Mucosa of rectum (tissue), 2 donors: ENCODE measurements at regions not wholly inside any gene's neighbourhood (a gene's known extent, or its start where the extent isn't known, plus 50 kb on each side); places are given as distances from the start of the nearest gene placed in this dataset.

ENCODE experiments used
- H3K27ac ChIP-seq, 2 donors: one replicate each; pipeline ENCODE4 v1.7.0; 2013; ENCODE audit warnings: inconsistent platforms in 2 of 2, low read depth in 2 of 2, low read length in 2 of 2
- H3K27me3 ChIP-seq, 2 donors: one replicate each; pipeline ENCODE4 v1.7.0; 2013; ENCODE audit warnings: low read length in 2 of 2; ENCODE audit not compliant: control insufficient read depth in 2 of 2, insufficient read depth in 2 of 2
- H3K36me3 ChIP-seq, 2 donors: one replicate each; pipeline ENCODE4 v1.7.0; 2013; ENCODE audit warnings: low read length in 2 of 2; ENCODE audit not compliant: control insufficient read depth in 2 of 2, insufficient read depth in 2 of 2
- H3K4me1 ChIP-seq, 2 donors: one replicate each; pipeline ENCODE4 v1.7.0; 2013; ENCODE audit warnings: low read length in 2 of 2, mild to moderate bottlenecking in 1 of 2; ENCODE audit not compliant: control insufficient read depth in 2 of 2, insufficient read depth in 2 of 2
- H3K4me3 ChIP-seq, 2 donors: one replicate each; pipeline ENCODE4 v1.7.0; 2013; ENCODE audit warnings: low read length in 2 of 2
- H3K9ac ChIP-seq, 2 donors: one replicate each; pipeline ENCODE4 v1.7.0; 2013; ENCODE audit warnings: low read length in 2 of 2, low read depth in 1 of 2, mild to moderate bottlenecking in 1 of 2
- H3K9me3 ChIP-seq, 2 donors: one replicate each; pipeline ENCODE4 v1.7.0; 2013; ENCODE audit warnings: low read length in 2 of 2; ENCODE audit not compliant: control insufficient read depth in 2 of 2
- donor health status: healthy.
- donor health status: Normal muscosa, but diverticular disease.

DNA sequence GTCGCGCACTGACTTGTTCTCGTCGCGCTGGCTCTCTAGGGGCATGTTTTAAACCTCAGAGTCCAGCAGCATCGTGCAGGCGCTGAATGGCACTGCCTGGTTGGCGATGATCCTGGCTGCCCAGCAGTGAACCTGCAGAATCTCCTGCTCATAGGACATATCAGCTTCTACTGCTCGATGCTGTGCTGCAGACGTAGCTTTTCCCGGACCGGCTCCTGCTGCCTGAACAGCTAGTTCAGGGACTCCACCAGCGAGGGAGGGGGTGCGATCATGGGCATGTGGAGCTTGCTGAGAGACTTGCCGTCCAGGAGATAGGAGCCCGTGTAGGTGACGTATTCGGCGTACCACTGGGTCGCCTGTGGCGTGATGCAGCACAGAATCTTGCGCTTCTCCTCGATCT lies 890.0 kb upstream of the LRRTM1 start:
- no peaks in the 10 kb centered on the region for H3K36me3 ChIP-seq
- no peak overlapping the region for H3K4me3 ChIP-seq
- H3K9me3 ChIP-seq: peaks cover 0 to 3% of the 10 kb centered on the region in 2 donors
- H3K27me3 ChIP-seq: no peaks in the 10 kb centered on the region
- H3K4me1 ChIP-seq: no peaks in the 10 kb centered on the region
- no peak overlapping the region for H3K27ac ChIP-seq
- no peak overlapping the region for H3K9ac ChIP-seq

DNA sequence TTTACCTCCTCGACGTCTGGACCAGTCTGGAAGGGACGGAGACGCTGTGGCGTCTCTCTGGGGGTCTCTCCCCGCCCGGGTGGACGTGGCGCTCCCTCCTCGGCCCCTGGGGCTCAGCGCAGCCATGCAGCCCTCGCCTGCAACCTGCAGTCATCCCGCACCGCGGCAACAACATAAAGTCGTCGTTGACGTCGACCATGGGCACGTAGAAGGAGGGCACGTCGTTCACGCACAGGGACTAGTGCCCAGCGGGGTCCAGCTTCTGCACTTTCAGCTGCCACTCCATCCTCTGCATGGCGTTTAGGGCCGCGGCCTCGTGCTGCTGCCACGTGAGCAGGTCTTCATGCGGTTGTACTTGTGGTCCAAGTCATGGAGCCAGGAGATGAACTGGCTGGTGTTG lies 889.6 kb upstream of the LRRTM1 start:
- H3K4me1 ChIP-seq: no peaks in the 10 kb centered on the region
- H3K9me3 ChIP-seq: peaks cover 0 to 3% of the 10 kb centered on the region in 2 donors
- H3K9ac ChIP-seq: no peak overlapping the region
- H3K27me3 ChIP-seq: no peaks in the 10 kb centered on the region
- H3K4me3 ChIP-seq: no peak overlapping the region
- no peak overlapping the region for H3K27ac ChIP-seq
- H3K36me3 ChIP-seq: no peaks in the 10 kb centered on the region

DNA sequence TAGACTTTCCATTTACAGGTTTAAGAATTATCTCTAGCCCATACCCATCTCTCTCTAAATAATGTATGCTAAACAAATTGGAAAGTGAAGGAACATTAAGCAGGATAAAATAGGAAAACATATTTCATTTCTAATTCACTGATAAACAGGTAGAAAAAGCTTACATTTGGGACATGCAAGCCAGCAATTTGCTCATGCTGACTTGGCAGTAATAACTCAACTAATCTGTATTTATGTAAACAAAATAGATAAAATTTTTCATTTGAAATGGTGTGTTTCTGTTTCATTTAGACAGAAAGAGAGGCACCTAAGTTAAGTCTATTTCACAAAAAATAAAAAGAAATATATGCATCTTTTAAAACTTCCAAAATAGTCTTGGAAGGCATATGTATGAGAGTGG lies 877.3 kb upstream of the LRRTM1 start:
- H3K9ac ChIP-seq: no peak overlapping the region
- H3K4me3 ChIP-seq: no peak overlapping the region
- no peaks in the 10 kb centered on the region for H3K4me1 ChIP-seq
- H3K36me3 ChIP-seq: no peaks in the 10 kb centered on the region
- H3K27ac ChIP-seq: no peak overlapping the region
- H3K9me3 ChIP-seq: no peaks in the 10 kb centered on the region
- H3K27me3 ChIP-seq: no peaks in the 10 kb centered on the region

DNA sequence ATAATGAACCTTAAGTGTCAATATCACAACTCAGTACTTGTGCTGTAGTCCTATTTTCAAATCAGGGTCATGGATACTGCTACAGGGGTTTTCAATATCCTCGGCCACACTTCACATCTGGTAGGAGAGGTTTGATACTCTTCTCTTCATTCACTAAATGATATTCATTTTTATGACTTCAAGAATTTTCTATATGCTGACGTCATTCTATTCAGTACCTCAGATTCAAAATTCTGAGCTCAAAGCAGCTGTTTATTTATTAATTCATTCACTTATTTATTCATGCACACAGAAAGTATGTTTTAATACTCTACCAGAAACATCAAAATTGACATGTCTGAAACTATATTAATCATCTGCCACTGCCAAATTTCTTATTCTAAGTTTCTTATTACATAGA lies 866.9 kb upstream of the LRRTM1 start:
- H3K36me3 ChIP-seq: no peaks in the 10 kb centered on the region
- H3K9me3 ChIP-seq: no peaks in the 10 kb centered on the region
- H3K4me3 ChIP-seq: no peak overlapping the region
- no peaks in the 10 kb centered on the region for H3K4me1 ChIP-seq
- no peak overlapping the region for H3K9ac ChIP-seq
- H3K27ac ChIP-seq: no peak overlapping the region
- H3K27me3 ChIP-seq: no peaks in the 10 kb centered on the region

DNA sequence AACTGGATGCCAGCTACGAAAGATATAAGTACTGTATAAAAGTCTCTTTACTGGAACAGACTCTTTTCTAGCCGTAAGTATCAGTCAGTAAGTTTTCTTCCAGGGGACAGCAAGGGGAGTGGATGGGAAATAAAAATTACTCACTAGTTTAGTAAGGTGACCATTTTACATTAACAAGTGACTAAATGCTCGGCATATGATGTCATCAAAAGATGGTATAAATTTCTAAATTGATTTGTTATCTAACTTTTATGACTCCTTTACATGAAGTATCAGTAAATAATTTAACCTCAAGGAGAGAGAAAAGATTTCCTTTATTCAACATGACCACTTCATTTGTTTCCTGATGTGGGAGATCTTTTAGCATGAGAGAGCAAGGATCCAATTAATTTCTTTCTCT lies 859.0 kb upstream of the LRRTM1 start:
- no peaks in the 10 kb centered on the region for H3K9me3 ChIP-seq
- H3K27me3 ChIP-seq: no peaks in the 10 kb centered on the region
- H3K36me3 ChIP-seq: no peaks in the 10 kb centered on the region
- H3K4me1 ChIP-seq: no peaks in the 10 kb centered on the region
- no peak overlapping the region for H3K4me3 ChIP-seq
- no peak overlapping the region for H3K27ac ChIP-seq
- H3K9ac ChIP-seq: no peak overlapping the region

DNA sequence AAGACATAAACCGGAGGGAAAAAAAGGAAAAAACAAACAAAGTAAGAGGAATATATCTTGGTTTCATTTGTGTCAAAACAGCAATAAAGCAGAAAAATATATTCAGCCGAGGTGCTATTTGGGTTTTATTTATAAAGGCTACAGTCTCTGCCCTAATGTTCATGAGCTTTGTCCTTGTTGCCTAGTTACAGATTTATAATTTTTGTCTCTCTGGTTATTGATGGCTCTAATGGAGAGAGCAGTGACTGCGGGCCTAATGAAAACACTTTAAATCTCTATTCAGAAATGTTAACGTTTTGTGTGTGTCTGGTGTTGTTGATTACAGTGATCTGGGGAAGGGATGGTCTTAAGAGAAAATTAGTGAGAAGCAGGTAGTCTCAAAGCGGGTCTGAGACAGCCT lies 854.0 kb upstream of the LRRTM1 start:
- H3K27me3 ChIP-seq: no peaks in the 10 kb centered on the region
- no peaks in the 10 kb centered on the region for H3K4me1 ChIP-seq
- H3K9ac ChIP-seq: no peak overlapping the region
- no peak overlapping the region for H3K4me3 ChIP-seq
- H3K36me3 ChIP-seq: no peaks in the 10 kb centered on the region
- H3K27ac ChIP-seq: no peak overlapping the region
- no peaks in the 10 kb centered on the region for H3K9me3 ChIP-seq

DNA sequence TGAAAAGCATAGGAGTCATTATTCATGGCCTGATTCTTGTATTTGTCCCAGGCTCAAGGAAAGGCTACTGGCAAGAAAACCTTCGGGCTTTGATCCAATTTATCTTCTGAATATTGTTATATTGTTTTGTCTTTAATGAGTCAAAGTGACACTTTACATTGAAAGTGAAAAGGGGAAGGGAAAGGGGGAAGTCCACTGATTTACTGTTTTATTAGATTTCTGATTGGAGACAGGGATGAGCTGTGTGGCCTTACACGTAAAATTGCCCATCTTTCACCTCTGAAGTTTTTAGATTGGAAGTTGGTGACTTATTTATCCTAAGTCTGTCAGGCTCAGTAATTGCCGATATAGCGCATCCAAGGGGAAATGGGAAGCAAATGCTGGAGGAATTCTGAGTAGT lies 843.8 kb upstream of the LRRTM1 start:
- no peak overlapping the region for H3K9ac ChIP-seq
- H3K4me1 ChIP-seq: no peaks in the 10 kb centered on the region
- H3K27ac ChIP-seq: no peak overlapping the region
- no peak overlapping the region for H3K4me3 ChIP-seq
- no peaks in the 10 kb centered on the region for H3K36me3 ChIP-seq
- H3K9me3 ChIP-seq: no peaks in the 10 kb centered on the region
- no peaks in the 10 kb centered on the region for H3K27me3 ChIP-seq

DNA sequence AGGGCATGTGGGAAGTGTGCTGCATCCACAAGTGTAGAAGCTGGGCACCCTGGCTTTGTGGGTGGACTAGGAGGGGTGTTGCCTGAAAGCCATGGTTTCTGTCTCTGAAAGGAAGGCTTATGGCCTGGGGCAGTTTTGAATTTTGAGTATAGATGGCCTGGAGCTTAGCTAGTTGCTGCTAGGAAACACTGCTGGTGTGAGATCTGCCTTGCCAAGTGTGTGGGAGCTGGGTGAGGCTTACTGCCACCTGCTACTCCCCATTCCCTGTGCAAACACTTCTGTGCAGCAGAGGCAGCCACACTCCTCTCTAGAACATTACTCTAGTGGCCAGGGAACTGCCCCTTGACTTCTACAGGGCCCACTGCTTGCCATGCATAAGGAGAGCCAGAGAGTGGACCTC lies 831.7 kb upstream of the LRRTM1 start:
- H3K27ac ChIP-seq: no peak overlapping the region
- peaks cover 0 to 5% of the 10 kb centered on the region in 2 donors for H3K9me3 ChIP-seq
- H3K4me3 ChIP-seq: no peak overlapping the region
- H3K9ac ChIP-seq: no peak overlapping the region
- H3K36me3 ChIP-seq: no peaks in the 10 kb centered on the region
- no peaks in the 10 kb centered on the region for H3K27me3 ChIP-seq
- no peaks in the 10 kb centered on the region for H3K4me1 ChIP-seq

DNA sequence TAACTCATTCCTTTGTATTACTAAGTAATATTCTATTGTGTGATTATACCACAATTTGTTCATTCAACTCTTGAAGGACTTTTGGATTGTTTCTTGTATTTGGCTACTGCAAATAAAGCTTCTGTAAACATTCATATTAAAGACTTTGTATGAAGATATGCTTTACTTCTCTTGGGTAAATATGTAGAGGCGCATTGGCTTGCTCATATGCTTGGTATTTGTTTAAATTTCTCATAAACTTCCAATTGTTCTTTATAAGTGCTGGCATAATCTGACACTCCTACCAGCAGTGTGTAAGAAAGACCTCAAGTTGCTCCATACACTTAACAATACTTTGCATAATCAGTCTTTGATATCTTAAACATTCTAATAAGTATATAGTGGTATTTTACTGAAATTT lies 792.8 kb upstream of the LRRTM1 start:
- no peak overlapping the region for H3K27ac ChIP-seq
- H3K36me3 ChIP-seq: no peaks in the 10 kb centered on the region
- no peaks in the 10 kb centered on the region for H3K27me3 ChIP-seq
- H3K4me1 ChIP-seq: no peaks in the 10 kb centered on the region
- no peak overlapping the region for H3K4me3 ChIP-seq
- H3K9ac ChIP-seq: no peak overlapping the region
- H3K9me3 ChIP-seq: no peaks in the 10 kb centered on the region

DNA sequence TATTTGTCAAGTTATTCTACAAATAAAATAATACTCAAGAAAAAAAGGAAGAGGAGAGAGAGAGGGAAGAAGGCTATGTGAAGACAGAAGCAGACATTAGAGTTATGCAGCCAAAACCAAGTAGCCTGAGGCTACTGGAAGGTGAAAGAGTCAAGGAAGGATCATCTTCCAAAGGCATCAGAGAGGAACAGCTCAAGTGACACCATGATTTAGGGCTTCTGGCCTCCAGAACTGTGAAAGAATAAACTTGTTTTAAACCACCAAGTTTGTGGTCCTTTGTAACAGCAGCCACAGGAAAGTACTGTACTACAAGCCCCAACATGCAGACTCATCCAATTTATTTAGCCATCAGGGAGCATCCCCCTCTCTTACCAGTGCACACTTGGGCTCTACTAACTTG lies 788.5 kb upstream of the LRRTM1 start:
- H3K4me3 ChIP-seq: no peak overlapping the region
- peaks cover 0 to 2% of the 10 kb centered on the region in 2 donors for H3K9me3 ChIP-seq
- no peak overlapping the region for H3K9ac ChIP-seq
- H3K4me1 ChIP-seq: no peaks in the 10 kb centered on the region
- H3K27ac ChIP-seq: no peak overlapping the region
- H3K27me3 ChIP-seq: no peaks in the 10 kb centered on the region
- H3K36me3 ChIP-seq: no peaks in the 10 kb centered on the region

DNA sequence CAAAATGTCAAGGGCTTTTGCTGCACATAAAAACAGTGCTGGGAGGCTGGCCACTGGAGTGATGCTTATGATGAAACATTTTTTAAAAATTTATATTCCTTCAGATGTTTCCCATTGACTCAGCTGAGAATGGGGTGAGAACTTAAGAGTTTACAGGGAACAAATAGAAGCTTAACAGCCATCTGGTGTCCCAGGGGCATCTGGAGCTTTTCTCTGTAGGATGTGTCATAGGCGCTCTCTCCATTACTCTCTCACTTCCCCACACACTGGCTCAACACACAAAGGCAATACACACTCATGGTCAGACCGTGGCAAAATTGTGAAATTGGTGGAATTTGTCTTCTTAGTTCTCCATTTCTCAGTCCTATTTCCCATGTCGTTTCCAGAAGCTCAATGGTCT lies 783.1 kb upstream of the LRRTM1 start:
- Histone ChIP-seq H3K9me3 (peaks cover 0 to 2% of the 10 kb centered on the region in 2 donors), H3K4me1 (no peaks in the 10 kb centered on the region), H3K4me3 (no peak overlapping the region), H3K9ac (no peak overlapping the region), H3K27me3 (no peaks in the 10 kb centered on the region), H3K36me3 (no peaks in the 10 kb centered on the region), H3K27ac (no peak overlapping the region)
